ENCODE measurements at regions not wholly inside any gene's neighbourhood (a gene's known extent, or its start where the extent isn't known, plus 50 kb on each side); places are given as distances from the start of the nearest gene placed in this dataset.

DNA sequence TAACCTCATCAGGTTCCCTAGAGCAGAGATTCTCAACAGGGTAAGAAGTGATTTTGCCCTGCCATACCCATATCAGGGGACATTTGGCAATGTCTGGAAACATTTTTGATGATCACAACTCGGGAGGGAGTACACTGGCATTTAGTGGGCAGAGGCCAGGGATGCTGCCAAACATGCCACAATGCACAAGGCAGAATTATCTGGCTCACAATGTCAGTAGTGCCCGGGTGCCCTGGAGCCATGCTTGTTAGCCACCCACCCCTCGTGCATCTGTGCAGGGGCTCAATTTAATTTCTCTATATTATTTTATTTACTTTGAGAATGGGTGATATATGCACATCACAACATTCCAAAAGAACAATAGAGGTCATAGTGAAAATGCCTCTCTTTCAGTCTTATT is 82.0 kb upstream of the DHX15 start:
- TF ChIP-seq, protein P1, sequence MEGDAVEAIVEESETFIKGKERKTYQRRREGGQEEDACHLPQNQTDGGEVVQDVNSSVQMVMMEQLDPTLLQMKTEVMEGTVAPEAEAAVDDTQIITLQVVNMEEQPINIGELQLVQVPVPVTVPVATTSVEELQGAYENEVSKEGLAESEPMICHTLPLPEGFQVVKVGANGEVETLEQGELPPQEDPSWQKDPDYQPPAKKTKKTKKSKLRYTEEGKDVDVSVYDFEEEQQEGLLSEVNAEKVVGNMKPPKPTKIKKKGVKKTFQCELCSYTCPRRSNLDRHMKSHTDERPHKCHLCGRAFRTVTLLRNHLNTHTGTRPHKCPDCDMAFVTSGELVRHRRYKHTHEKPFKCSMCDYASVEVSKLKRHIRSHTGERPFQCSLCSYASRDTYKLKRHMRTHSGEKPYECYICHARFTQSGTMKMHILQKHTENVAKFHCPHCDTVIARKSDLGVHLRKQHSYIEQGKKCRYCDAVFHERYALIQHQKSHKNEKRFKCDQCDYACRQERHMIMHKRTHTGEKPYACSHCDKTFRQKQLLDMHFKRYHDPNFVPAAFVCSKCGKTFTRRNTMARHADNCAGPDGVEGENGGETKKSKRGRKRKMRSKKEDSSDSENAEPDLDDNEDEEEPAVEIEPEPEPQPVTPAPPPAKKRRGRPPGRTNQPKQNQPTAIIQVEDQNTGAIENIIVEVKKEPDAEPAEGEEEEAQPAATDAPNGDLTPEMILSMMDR (conservative IDR thresholded peaks at IDR 0.05 in 1 of 2, IDR thresholded peaks at IDR 0.05 in 1 of 2; ENCODE audit: low read depth in 1 of 2, low read length in 2 of 2), result no peak
- no peak for TF ChIP-seq EZH2 (IDR thresholded peaks at IDR 0.05; ENCODE audit: low read length, missing control alignments)
